ENCODE measurements at regions not wholly inside any gene's neighbourhood (a gene's known extent, or its start where the extent isn't known, plus 50 kb on each side); places are given as distances from the start of the nearest gene placed in this dataset.

- H3K4me3 ChIP-seq (replicated peaks in 1 of 2; ENCODE audit: low read depth in 1 of 2, low read length in 2 of 2), result no peak overlapping the region
- peaks cover 55% of the 10 kb centered on the region for H3K27me3 ChIP-seq (ENCODE audit: insufficient read depth, low read length)
- DNase-seq (ENCODE audit: low read depth, low spot score) (no peak), ATAC-seq (no peak)
- no peak overlapping the region for H2AFZ ChIP-seq (ENCODE audit: low read depth, low read length, poor library complexity, severe bottlenecking)
- POLR2A ChIA-PET, result no interaction called here
- H3K9me3 ChIP-seq (ENCODE audit: control insufficient read depth in 1 of 2, insufficient read depth in 1 of 2, low read depth in 1 of 2, low read length in 2 of 2), result no peaks in the 10 kb centered on the region
- no peaks in the 10 kb centered on the region for H3K9me2 ChIP-seq (ENCODE audit: insufficient read depth)
- RAD21 ChIA-PET (ENCODE audit: low non-redundant PET in 1 of 2, low total read pairs in 2 of 2, uncharacterized antibody in 2 of 2, unreplicated experiment in 2 of 2), result no interaction called here
- H3K9ac ChIP-seq (ENCODE audit: low read length), result no peak overlapping the region
- CTCF ChIA-PET, result no interaction called here
- no peaks in the 10 kb centered on the region for H3K79me2 ChIP-seq (ENCODE audit: insufficient read depth, low read length)
- no peaks in the 10 kb centered on the region for H3K36me3 ChIP-seq (ENCODE audit: control insufficient read depth in 1 of 2, insufficient read depth in 2 of 2, low read length in 2 of 2)
- TF ChIP-seq TCF7L2 (IDR thresholded peaks at IDR 0.05; ENCODE audit: borderline replicate concordance, extremely low read depth, insufficient read depth, insufficient read length) (no peak), RAD21 (IDR thresholded peaks at IDR 0.05; ENCODE audit: low read depth) (no peak), ATF3 (IDR thresholded peaks at IDR 0.05) (no peak), ZBTB33 (IDR thresholded peaks at IDR 0.05; ENCODE audit: extremely low read depth, insufficient replicate concordance, low read length) (no peak), REST (IDR thresholded peaks at IDR 0.05; ENCODE audit: low read depth) (no peak), POLR2A (IDR thresholded peaks at IDR 0.05; ENCODE audit: borderline replicate concordance, extremely low read depth, insufficient read depth, insufficient read length) (no peak), SP1 (IDR thresholded peaks at IDR 0.05; ENCODE audit: low read depth) (no peak), CBX3 (IDR thresholded peaks at IDR 0.05; ENCODE audit: low read depth) (no peak), SIN3A (IDR thresholded peaks at IDR 0.05; ENCODE audit: low read depth) (no peak), MAX (IDR thresholded peaks at IDR 0.05) (no peak), EZH2 (IDR thresholded peaks at IDR 0.05) (no peak), EZH2phosphoT487 (IDR thresholded peaks at IDR 0.05; ENCODE audit: borderline replicate concordance) (no peak)
- H3K4me1 ChIP-seq (ENCODE audit: control insufficient read depth in 1 of 2, insufficient read depth in 2 of 2, low read length in 2 of 2), result no peaks in the 10 kb centered on the region
- H3K27ac ChIP-seq (ENCODE audit: low read depth, low read length), result no peak overlapping the region
- H4K20me1 ChIP-seq (ENCODE audit: insufficient read depth), result no peaks in the 10 kb centered on the region
- no peak overlapping the region for H3K4me2 ChIP-seq (ENCODE audit: low read length)
- intact Hi-C loops (cut with micrococcal nuclease), result no loop called here
- no TSS peak for BruUV-seq (replicated peaks)
Observed at GRCh38 chr10:128507066-128507465, 380.8 kb upstream of the MKI67 start.
